SJSA1 (cell line): ENCODE measurements at regions not wholly inside any gene's neighbourhood (a gene's known extent, or its start where the extent isn't known, plus 50 kb on each side); places are given as distances from the start of the nearest gene placed in this dataset.
"Not testable (repeated sequence)": the region's sequence is repeated elsewhere in the genome, so short reads cannot be mapped to it uniquely, and the experiment has no call there.

Experiments used
- DNase-seq, 2 experiments: peaks; one replicate each; pipeline ENCODE4 v3.0.0-alpha.2; 2015 to 2020; ENCODE audit warnings: low spot score in 2 of 2, low read depth in 1 of 2
- H3K27ac ChIP-seq: fragments of 250-450 bp; sonication (Bioruptor Pico); 2 replicates; pipeline ENCODE4 v1.5.1; 2020; ENCODE audit warnings: mild to moderate bottlenecking, moderate library complexity
- H3K27me3 ChIP-seq: fragments of 250-450 bp; sonication (Bioruptor Pico); replicated peaks from 2 replicates; pipeline ENCODE4 v1.5.1; 2020; ENCODE audit warnings: mild to moderate bottlenecking, moderate library complexity
- H3K36me3 ChIP-seq: fragments of 250-450 bp; sonication (Bioruptor Pico); 2 replicates; pipeline ENCODE4 v1.5.1; 2020; ENCODE audit warnings: mild to moderate bottlenecking
- H3K4me1 ChIP-seq: fragments of 250-450 bp; sonication (Bioruptor Pico); replicated peaks from 2 replicates; pipeline ENCODE4 v1.6.1; 2021; ENCODE audit warnings: mild to moderate bottlenecking
- H3K4me3 ChIP-seq: fragments of 250-450 bp; sonication (Bioruptor Pico); 2 replicates; pipeline ENCODE4 v1.5.1; 2020; ENCODE audit warnings: mild to moderate bottlenecking
- H3K9me3 ChIP-seq: fragments of 250-450 bp; sonication (Bioruptor Pico); replicated peaks from 2 replicates; pipeline ENCODE4 v1.5.1; 2020; ENCODE audit warnings: mild to moderate bottlenecking

GRCh38 chr1:95636897-95637296 lies 402.9 kb downstream of the RWDD3 start:
- DNase-seq = no peak
- H3K27ac ChIP-seq = no peak overlapping the region
- H3K27me3 ChIP-seq = no peaks in the 10 kb centered on the region
- no peaks in the 10 kb centered on the region for H3K4me1 ChIP-seq
- H3K9me3 ChIP-seq = no peaks in the 10 kb centered on the region; the same call in 1 of the 2 replicates
- H3K4me3 ChIP-seq = no peak overlapping the region
- H3K36me3 ChIP-seq = no peaks in the 10 kb centered on the region

- Histone ChIP-seq H3K9me3 (no peaks in the 10 kb centered on the region), H3K27me3 (no peaks in the 10 kb centered on the region), H3K4me3 (no peak overlapping the region), H3K36me3 (no peaks in the 10 kb centered on the region), H3K4me1 (no peaks in the 10 kb centered on the region), H3K27ac (no peak overlapping the region)
- DNase-seq = no peak
Observed at GRCh38 chr1:95640746-95641145, 406.7 kb downstream of the RWDD3 start.

DNA sequence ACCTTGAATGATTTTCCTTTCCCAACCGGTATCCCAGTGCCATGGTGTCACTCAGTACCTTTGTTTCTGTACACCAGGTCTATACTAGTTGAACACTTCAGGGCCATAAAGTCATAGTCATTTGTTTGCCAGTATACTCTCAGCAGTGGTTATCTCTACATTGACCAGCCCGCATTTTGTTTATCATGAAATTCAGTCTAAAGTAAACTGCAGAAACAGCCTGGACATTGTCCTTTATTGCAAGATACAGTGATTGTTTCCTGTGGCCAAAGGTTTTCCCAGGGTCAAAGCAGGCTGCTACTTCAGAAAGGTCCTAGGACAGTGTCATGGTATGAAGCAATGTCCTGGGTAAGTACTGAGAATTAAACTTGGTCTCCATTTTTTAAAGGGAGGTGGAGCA lies 407.4 kb downstream of the RWDD3 start:
- H3K27me3 ChIP-seq = no peaks in the 10 kb centered on the region
- no peaks in the 10 kb centered on the region for H3K4me1 ChIP-seq
- DNase-seq = no peak
- H3K9me3 ChIP-seq = no peaks in the 10 kb centered on the region
- no peaks in the 10 kb centered on the region for H3K36me3 ChIP-seq
- no peak overlapping the region for H3K27ac ChIP-seq
- H3K4me3 ChIP-seq = no peak overlapping the region

DNA sequence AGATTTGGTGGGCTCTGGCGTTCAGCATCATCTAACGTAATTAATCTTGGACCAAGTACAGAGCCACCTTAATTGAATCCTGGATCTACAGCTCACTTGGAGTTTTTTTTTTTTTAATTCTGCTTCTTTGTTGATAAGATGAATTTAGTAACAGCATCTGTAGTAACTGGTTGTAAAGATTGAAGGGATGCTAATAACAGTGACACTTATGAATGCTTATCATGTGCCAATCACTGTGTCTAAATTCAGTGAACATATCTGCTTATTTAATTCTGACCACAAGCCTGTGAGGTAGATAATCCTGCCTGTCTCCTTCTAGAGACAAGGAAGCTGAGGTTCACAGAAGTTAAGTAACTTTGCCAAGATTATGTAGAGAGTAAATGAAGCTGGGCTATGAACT lies 408.0 kb downstream of the RWDD3 start:
- Histone ChIP-seq H3K4me1 (no peaks in the 10 kb centered on the region), H3K4me3 (no peak overlapping the region), H3K27me3 (no peaks in the 10 kb centered on the region), H3K36me3 (no peaks in the 10 kb centered on the region), H3K27ac (no peak overlapping the region), H3K9me3 (no peaks in the 10 kb centered on the region)
- no peak for DNase-seq

DNA sequence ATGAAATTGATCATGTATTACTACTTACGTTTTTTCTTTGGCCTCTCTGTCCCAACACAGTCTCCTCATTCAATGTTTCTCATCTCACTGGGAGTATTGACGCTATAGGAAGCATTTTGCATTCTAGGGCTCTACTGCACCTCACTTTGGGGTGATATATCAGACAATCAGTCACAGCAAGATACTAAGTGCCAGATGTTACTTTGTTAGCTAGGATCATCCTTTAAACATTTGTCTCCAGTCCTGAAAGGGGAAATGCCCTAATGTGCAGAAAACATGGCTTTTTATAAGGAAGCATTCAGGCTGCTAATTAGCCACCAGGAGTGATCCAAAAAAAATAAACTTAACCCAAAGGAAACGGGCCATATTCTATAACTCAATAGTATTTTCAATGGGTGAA lies 409.1 kb downstream of the RWDD3 start:
- no peaks in the 10 kb centered on the region for H3K27me3 ChIP-seq
- no peaks in the 10 kb centered on the region for H3K9me3 ChIP-seq
- DNase-seq = no peak
- no peaks in the 10 kb centered on the region for H3K36me3 ChIP-seq
- no peak overlapping the region for H3K4me3 ChIP-seq
- H3K27ac ChIP-seq = no peak overlapping the region
- no peaks in the 10 kb centered on the region for H3K4me1 ChIP-seq

DNA sequence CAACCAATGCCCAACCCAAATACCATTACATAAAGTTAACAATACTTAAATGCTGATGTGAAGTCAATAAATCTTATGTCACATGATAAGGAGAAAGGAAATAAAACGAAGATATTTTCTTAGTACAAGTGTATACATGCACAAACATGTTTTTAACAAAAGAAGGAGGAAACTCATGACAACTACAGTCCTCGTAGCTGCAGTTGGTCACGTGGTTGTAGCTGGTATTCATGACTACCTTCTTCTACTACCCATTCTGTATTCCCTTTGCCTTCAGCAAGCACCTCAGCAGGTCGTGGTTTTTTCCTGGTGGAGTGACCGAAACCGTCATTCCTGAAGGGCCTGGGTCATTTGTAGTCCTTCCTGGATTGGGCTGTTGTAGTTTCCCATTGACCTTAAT lies 411.1 kb downstream of the RWDD3 start:
- not testable (repeated sequence) for H3K9me3 ChIP-seq, H3K4me1 ChIP-seq, H3K27me3 ChIP-seq, H3K36me3 ChIP-seq, H3K4me3 ChIP-seq, DNase-seq, H3K27ac ChIP-seq

DNA sequence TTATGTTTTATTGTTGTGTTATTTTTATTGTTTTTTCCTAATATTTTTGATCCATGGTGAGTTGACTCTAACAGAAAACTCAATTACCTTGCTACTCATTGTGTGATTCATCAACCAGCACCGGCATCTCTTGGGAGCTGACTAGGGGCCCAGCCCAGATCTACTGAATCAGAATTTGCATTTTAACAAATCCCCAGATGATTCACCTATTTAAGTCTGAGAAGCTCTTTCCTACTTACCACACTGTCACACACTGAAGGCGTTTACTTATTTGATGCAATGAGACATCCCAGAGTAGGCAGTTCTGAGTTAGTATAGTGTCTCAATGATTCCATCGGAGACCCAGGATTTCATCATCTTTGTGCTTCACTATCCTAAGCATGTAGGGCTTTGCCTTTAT lies 416.6 kb downstream of the RWDD3 start:
- H3K27ac ChIP-seq = no peak overlapping the region

GRCh38 chr1:95652423-95652965 lies 418.5 kb downstream of the RWDD3 start:
- Histone ChIP-seq H3K27ac (no peak overlapping the region), H3K4me1 (no peaks in the 10 kb centered on the region), H3K4me3 (no peak overlapping the region), H3K9me3 (no peaks in the 10 kb centered on the region), H3K27me3 (no peaks in the 10 kb centered on the region), H3K36me3 (no peaks in the 10 kb centered on the region)
- no peak for DNase-seq

More for the DNA sequence above, 416.6 kb downstream of the RWDD3 start:
- H3K4me1 ChIP-seq = no peaks in the 10 kb centered on the region
- no peaks in the 10 kb centered on the region for H3K27me3 ChIP-seq
- DNase-seq = no peak
- no peaks in the 10 kb centered on the region for H3K36me3 ChIP-seq
- H3K9me3 ChIP-seq = no peaks in the 10 kb centered on the region
- no peak overlapping the region for H3K4me3 ChIP-seq

DNA sequence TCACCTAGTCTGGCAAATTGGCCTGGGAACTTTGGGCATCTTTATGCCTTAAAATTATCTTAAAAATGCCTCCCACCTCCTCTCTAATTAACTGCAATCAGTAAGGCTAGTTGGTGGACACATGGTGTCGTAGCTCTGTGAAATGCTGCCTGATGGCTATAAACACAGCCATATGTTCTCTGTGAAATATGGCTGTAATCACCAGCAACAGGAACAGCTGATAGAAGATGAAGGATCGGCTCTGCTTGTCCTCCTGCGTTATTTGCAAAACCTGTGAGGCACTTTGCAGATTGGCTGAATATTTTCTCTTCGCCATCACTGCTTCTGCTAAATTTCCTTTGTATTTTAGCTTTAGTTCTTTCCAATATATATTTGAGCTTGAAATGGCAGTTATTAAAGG lies 419.6 kb downstream of the RWDD3 start:
- no peak for DNase-seq
- no peaks in the 10 kb centered on the region for H3K4me1 ChIP-seq
- no peak overlapping the region for H3K27ac ChIP-seq
- no peaks in the 10 kb centered on the region for H3K9me3 ChIP-seq
- no peak overlapping the region for H3K4me3 ChIP-seq
- no peaks in the 10 kb centered on the region for H3K27me3 ChIP-seq
- H3K36me3 ChIP-seq = no peaks in the 10 kb centered on the region

- Histone ChIP-seq H3K4me1 (no peaks in the 10 kb centered on the region), H3K27ac (no peak overlapping the region), H3K9me3 (peaks cover 3% of the 10 kb centered on the region; the same call in 1 of the 2 replicates), H3K4me3 (no peak overlapping the region), H3K27me3 (no peaks in the 10 kb centered on the region), H3K36me3 (no peaks in the 10 kb centered on the region)
- DNase-seq = no peak
Observed at GRCh38 chr1:95655321-95656020, 421.5 kb downstream of the RWDD3 start.

GRCh38 chr1:95657248-95657647 lies 423.2 kb downstream of the RWDD3 start:
- no peaks in the 10 kb centered on the region for H3K36me3 ChIP-seq
- H3K9me3 ChIP-seq = peaks cover 3% of the 10 kb centered on the region; the same call in 1 of the 2 replicates
- no peak for DNase-seq
- H3K27ac ChIP-seq = no peak overlapping the region
- H3K4me1 ChIP-seq = no peaks in the 10 kb centered on the region
- no peaks in the 10 kb centered on the region for H3K27me3 ChIP-seq
- H3K4me3 ChIP-seq = no peak overlapping the region

GRCh38 chr1:95659166-95659565 lies 425.2 kb downstream of the RWDD3 start:
- no peaks in the 10 kb centered on the region for H3K4me1 ChIP-seq
- no peak for DNase-seq

DNA sequence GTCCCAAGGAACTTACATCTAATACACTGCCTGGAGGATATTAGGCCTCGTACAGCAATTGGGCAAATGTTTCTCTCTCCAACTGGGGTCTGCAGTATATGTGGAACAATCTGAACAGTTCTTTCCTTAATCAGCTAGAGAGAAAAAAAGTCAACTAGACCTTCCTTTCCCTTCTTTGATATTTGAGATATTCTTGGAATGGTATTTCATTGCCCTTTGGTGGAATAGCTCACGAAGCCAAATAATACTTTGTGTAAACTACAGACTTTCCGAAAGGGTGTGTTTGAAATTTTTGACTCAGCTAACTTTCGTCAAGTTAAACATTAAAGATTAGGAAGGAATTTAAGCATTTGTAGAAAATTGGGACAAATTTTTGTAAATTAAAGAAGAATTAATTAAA lies 425.6 kb downstream of the RWDD3 start:
- Histone ChIP-seq H3K4me1 (no peaks in the 10 kb centered on the region), H3K36me3 (no peaks in the 10 kb centered on the region), H3K4me3 (no peak overlapping the region), H3K9me3 (peaks cover 9% of the 10 kb centered on the region; the same call in 1 of the 2 replicates), H3K27ac (no peak overlapping the region), H3K27me3 (no peaks in the 10 kb centered on the region)
- no peak for DNase-seq

More at GRCh38 chr1:95659166-95659565, 425.2 kb downstream of the RWDD3 start:
- H3K4me3 ChIP-seq = no peak overlapping the region
- H3K27me3 ChIP-seq = no peaks in the 10 kb centered on the region
- H3K27ac ChIP-seq = no peak overlapping the region
- peaks cover 9% of the 10 kb centered on the region; the same call in 1 of the 2 replicates for H3K9me3 ChIP-seq
- no peaks in the 10 kb centered on the region for H3K36me3 ChIP-seq

DNA sequence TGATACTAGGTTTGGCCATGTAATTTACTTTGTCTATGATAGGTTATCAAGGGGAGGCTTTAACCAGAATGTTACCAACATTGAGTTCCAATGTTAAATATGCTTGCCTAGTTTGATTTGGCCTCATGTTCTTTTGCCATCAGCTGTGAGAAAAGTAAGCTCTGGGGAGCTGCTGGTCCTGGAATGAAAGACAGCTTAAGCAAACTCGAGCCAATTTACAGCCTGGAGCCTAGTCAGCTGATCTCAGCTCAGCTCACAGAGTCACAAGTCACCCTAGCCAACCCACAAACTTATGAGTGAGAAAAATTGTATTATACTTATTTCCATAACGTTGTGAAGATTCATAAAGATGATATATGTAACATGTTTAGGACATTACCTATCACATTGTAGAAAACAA lies 426.7 kb downstream of the RWDD3 start:
- H3K27ac ChIP-seq = no peak overlapping the region
- H3K27me3 ChIP-seq = no peaks in the 10 kb centered on the region
- no peaks in the 10 kb centered on the region for H3K36me3 ChIP-seq
- no peak overlapping the region for H3K4me3 ChIP-seq
- H3K4me1 ChIP-seq = no peaks in the 10 kb centered on the region
- no peak for DNase-seq
- H3K9me3 ChIP-seq = peaks cover 9% of the 10 kb centered on the region; the same call in 1 of the 2 replicates

- DNase-seq, H3K4me1 ChIP-seq, H3K4me3 ChIP-seq, H3K27me3 ChIP-seq, H3K36me3 ChIP-seq, H3K27ac ChIP-seq, H3K9me3 ChIP-seq: not testable (repeated sequence)
Observed at GRCh38 chr1:95663530-95663929, 429.5 kb downstream of the RWDD3 start.
